ENCODE measurements at regions not wholly inside any gene's neighbourhood (a gene's known extent, or its start where the extent isn't known, plus 50 kb on each side); places are given as distances from the start of the nearest gene placed in this dataset.
"Not testable (repeated sequence)": the region's sequence is repeated elsewhere in the genome, so short reads cannot be mapped to it uniquely, and the experiment has no call there.

DNA sequence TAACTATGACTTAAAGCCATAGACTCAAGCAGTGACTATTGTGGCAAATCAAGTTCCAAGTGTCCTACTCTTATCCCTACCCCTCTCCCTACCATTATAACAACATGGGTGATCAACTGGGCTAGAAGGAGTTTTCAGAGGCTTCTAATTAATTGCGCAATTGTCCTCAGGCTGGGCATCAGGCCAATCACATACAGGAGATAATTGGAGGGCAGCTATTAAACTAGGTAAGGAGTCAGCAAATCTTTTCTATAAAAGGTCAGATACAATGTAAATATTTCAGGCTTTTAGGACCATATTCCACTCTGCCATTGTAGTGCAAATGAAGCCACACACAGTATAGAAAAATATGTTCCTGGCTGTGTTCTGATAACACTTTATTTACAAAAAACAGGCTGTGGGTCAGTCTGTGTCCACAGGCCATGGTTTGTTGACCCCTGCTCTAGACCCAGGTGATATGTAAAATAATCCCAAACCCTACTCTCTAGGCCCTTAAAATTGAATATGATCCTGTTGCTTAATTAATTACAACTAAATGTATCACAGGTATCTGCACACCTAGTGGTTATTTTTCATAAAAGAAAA is 141.4 kb upstream of the PIK3R1 start:
- H3K27ac Mint-ChIP-seq: no peak overlapping the region
- DNase-seq: no peak
- ATAC-seq: no peak
- POLR2A ChIA-PET: no interaction called here
- no peaks in the 10 kb centered on the region for H3K36me3 Mint-ChIP-seq
- no peaks in the 10 kb centered on the region for H3K27me3 Mint-ChIP-seq
- H3K9me3 Mint-ChIP-seq: no peaks in the 10 kb centered on the region
- no peaks in the 10 kb centered on the region for H3K4me1 Mint-ChIP-seq
- H3K4me3 Mint-ChIP-seq: no peak overlapping the region

DNA sequence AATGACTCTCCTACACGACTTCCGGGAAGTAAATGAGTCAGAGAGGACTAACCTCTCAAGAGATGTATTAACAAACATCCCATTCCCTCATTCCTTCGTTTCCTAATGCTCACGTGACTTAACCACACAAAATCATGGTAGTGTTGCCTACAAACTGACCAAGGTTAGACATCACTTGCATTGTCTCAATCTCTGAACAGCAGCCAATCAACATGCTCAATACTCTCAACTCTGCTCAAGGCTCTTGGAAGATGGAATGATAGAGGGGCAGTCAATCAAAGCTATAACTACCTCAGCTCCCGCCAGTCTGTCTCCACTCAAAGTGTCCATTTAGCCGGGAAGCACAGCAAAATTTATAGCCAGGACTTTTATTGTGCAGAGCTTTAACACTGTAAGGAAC is 143.8 kb upstream of the PIK3R1 start:
- DNase-seq (no peak), ATAC-seq (no peak)
- no peak overlapping the region for H3K27ac Mint-ChIP-seq
- H3K9me3 Mint-ChIP-seq: peaks cover 0 to 3% (median 0%) of the 10 kb centered on the region in 9 donors
- POLR2A ChIA-PET: no interaction called here
- H3K27me3 Mint-ChIP-seq: no peaks in the 10 kb centered on the region
- H3K4me1 Mint-ChIP-seq: no peaks in the 10 kb centered on the region
- no peak overlapping the region for H3K4me3 Mint-ChIP-seq
- no peaks in the 10 kb centered on the region for H3K36me3 Mint-ChIP-seq

DNA sequence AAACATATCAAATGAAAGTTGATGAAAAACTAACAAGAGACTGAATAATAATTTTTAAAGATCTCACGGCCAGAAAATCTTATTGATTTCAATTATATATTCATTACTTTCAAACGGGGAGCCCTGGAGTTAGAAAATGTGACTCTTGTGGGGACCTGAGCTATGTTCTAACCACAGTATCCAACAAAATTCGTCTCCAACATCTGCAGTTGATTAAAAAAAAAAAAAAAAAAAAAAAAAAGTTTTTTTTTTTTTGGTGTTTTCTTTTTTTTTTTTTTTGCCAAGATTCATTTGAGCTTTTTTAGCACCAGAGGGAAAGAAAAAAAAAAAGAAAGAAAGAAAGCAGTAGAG is 144.3 kb upstream of the PIK3R1 start:
- no peak for ATAC-seq
- Mint-ChIP-seq H3K36me3 (peaks cover 0 to under 1% (median 0%) of the 10 kb centered on the region in 3 donors), H3K27ac (no peak overlapping the region), H3K4me3 (no peak overlapping the region), H3K9me3 (peaks cover 0 to 5% (median under 1%) of the 10 kb centered on the region in 9 donors), H3K27me3 (no peaks in the 10 kb centered on the region), H3K4me1 (no peaks in the 10 kb centered on the region)
- POLR2A ChIA-PET: no interaction called here
- no peak for DNase-seq

DNA sequence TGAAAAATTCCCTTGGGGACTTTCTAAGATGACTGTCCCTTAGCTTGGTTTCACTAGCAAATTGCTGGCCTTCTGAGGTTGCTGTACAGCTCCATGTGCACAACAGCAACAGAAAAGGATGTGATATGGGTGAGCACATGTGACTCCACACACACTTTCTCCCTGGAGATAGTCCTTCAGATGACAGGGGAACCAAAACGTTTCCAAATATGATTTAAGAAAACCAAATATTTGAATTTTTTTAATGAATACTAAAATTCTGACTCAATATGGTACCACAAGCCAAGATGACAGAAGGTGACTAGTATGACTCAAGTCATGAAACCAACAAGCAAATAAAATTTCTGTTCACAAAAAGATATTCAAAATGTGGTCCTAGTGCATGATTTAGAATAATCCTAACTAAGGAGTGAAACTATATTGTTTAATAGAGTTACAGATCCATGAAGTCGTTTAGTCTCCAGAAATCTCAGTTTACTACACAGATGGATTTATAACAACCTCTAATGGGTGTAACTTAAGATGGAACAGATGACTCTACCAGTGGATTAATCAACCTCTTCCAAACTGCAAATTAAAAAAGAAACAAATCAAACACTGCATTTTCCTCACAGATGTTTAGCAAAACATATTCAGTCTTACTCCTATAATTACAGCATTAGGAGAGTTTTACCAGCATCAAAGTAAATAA is 144.8 kb upstream of the PIK3R1 start:
- H3K27ac Mint-ChIP-seq: no peak overlapping the region
- H3K4me1 Mint-ChIP-seq: no peaks in the 10 kb centered on the region
- ATAC-seq (no peak), DNase-seq (no peak)
- H3K4me3 Mint-ChIP-seq: no peak overlapping the region
- POLR2A ChIA-PET: no interaction called here
- no peaks in the 10 kb centered on the region for H3K27me3 Mint-ChIP-seq
- H3K36me3 Mint-ChIP-seq: peaks cover 0 to 4% (median 0%) of the 10 kb centered on the region in 3 donors
- H3K9me3 Mint-ChIP-seq: peaks cover 0 to 11% (median 4%) of the 10 kb centered on the region in 9 donors

DNA sequence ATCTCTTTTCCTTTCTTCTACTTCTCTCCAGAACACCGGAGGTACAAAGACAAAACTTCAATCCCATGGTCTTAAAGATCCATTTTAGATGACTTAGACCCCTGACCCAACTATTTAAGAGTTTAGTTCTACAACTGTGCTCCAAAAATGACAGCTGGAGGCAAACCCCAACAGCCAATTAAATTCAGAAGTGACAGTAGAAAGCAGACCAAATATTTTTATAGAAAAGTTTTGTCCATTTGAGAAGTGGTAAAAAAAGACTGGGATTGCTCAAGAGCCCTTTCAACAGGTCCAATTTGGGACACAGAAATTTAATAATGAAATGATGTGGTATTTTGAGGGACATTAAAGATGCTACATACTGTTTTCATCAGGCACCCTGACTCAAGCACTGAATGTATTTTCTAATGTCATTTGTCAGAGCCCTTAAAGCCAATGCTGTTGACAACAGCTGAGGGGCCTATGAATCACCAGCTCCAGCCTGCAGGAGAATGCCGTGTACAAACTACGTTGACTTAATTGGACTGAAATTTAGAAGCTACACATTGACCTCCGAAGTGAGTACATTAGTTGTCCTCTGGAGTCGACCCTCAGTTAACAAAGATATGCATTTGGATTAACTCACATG is 147.5 kb upstream of the PIK3R1 start:
- peaks cover 0 to 4% (median 3%) of the 10 kb centered on the region in 3 donors for H3K36me3 Mint-ChIP-seq
- POLR2A ChIA-PET: no interaction called here
- DNase-seq: no peak
- H3K27ac Mint-ChIP-seq: peak overlapping the region in 1 of 10 donors; percentile 44
- H3K4me3 Mint-ChIP-seq: no peak overlapping the region
- no peak for ATAC-seq
- H3K4me1 Mint-ChIP-seq: no peaks in the 10 kb centered on the region
- H3K27me3 Mint-ChIP-seq: no peaks in the 10 kb centered on the region
- H3K9me3 Mint-ChIP-seq: peaks cover 0 to 30% (median 10%) of the 10 kb centered on the region in 9 donors

DNA sequence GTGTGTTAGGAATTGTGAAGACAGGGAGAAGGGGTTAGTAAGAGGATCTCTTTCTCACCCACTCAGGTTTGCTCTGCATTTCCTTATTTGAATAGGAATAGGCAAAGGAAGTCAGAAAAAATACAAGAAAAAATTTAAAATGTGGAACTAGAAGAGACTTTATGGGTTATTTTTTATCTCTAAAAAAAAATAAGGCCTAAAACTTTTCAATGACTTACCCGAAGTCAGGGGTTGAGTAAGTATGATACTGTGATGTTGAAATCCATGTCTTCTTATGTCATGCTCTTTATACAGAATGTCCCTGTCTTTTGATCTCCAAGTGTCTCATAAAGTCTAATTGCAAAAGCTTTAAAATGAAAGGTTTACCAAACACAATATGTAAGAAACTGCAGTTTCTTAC is 148.3 kb upstream of the PIK3R1 start:
- Mint-ChIP-seq H3K9me3 (peaks cover 0 to 38% (median 15%) of the 10 kb centered on the region in 9 donors), H3K36me3 (peaks cover 0 to 10% (median 10%) of the 10 kb centered on the region in 3 donors), H3K4me3 (no peak overlapping the region), H3K27ac (no peak overlapping the region), H3K27me3 (peaks cover 0 to 2% (median 0%) of the 10 kb centered on the region in 5 donors), H3K4me1 (no peaks in the 10 kb centered on the region)
- DNase-seq: no peak
- POLR2A ChIA-PET: no interaction called here
- ATAC-seq: no peak

DNA sequence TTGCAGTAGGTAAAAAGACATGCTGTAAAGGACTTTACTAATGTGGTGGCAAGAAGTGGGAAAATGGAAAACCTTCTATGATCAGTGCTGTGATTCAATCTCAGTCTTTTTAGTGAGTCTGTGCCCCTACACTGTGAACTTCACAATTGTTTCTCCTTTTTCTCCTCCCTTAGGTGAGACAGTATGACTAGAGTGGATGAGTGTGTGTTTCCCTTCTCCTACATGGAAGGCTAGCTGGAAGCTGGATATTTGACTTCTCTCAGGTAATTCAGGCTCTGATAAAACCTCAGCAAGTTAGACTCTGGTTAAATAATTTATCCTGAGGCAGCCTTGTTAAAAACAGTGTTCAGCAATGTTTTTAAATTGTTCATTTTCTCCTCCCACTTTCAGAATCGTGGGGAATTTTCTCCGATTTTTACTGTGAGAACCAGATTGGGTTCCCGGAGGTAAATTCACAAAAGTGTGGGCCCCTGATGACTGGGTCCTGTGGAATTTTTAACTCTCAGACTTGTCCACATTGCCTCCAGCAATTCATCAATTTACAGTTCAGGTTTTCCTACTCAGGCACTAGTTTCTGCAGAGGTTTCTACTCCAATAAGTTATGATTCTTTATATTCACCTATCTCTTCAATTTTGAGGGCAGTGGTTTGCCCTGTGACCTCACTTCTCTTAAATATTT is 149.1 kb upstream of the PIK3R1 start:
- Mint-ChIP-seq H3K4me3 (no peak overlapping the region), H3K27ac (no peak overlapping the region), H3K9me3 (peaks cover 0 to 47% (median 23%) of the 10 kb centered on the region in 9 donors), H3K36me3 (peaks cover 0 to 12% (median 11%) of the 10 kb centered on the region in 3 donors), H3K27me3 (peaks cover 0 to 2% (median 0%) of the 10 kb centered on the region in 5 donors), H3K4me1 (no peaks in the 10 kb centered on the region)
- DNase-seq (no peak), ATAC-seq (no peak)
- POLR2A ChIA-PET: no interaction called here

DNA sequence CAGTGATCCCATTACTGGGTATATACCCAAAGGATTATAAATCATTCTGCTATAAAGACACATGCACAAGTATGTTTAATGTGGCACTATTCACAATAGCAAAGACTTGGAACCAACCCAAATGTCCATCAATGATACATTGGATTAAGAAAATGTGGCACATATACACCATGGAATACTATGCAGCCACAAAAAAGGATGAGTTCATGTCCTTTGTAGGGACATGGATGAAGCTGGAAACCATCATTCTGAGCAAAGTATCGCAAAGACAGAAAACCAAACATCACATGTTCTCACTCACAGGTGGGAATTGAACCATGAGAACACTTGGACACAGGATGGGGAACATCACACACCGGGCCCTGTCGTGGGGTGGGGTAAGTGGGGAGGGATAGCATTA is 150.2 kb upstream of the PIK3R1 start:
- H3K27me3 Mint-ChIP-seq, ATAC-seq, POLR2A ChIA-PET, DNase-seq, H3K4me3 Mint-ChIP-seq, H3K4me1 Mint-ChIP-seq: not testable (repeated sequence)
- H3K27ac Mint-ChIP-seq: peak overlapping the region in 1 of 10 donors; percentile 3
- peaks cover 0 to 20% (median 17%) of the 10 kb centered on the region in 3 donors for H3K36me3 Mint-ChIP-seq
- peaks cover 0 to 52% (median 28%) of the 10 kb centered on the region in 9 donors for H3K9me3 Mint-ChIP-seq

DNA sequence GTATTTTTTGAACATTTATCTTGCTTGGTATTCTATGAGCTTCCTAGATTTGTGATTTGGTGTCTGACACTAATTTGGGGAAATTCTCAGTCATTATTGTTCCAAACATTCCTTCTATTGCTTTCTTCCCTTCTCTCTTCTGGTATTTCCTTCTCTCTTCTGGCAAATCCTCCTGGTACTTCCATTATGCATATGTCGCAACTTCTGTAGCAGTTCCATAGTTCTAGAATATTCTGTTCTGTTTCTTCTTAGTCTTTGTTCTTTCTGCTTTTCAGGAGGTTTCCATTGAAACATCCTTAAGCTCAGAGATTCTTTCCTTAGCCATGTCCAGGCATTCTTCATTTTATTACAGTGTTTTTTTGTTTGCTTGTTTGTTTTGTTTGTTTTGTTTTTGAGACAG is 155.2 kb upstream of the PIK3R1 start:
- Mint-ChIP-seq H3K27ac (no peak overlapping the region), H3K4me3 (no peak overlapping the region)

DNA sequence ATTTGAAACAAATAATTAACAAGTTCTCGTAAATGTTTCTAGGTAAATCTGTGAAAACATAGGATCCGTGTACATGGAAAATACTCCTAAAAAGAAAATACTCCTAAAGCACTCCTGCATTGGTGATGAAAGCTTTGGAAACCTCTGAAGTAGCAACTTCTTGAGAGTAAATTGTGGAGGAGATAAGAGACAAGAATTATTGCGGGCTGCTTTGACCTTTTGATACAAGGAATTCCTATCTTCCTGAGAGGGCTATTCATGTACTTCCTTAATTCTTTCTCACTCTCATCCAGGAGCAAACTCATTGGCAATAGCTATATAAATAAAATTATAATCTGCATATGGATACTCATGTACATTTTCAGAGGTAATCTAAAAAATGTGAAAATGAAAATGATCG is 158.4 kb upstream of the PIK3R1 start:
- Mint-ChIP-seq H3K9me3 (peaks cover 0 to 22% (median 11%) of the 10 kb centered on the region in 9 donors), H3K27ac (no peak overlapping the region), H3K4me3 (no peak overlapping the region), H3K36me3 (peaks cover 0 to 11% (median 6%) of the 10 kb centered on the region in 3 donors), H3K27me3 (peaks cover 0 to 4% (median 3%) of the 10 kb centered on the region in 5 donors), H3K4me1 (no peaks in the 10 kb centered on the region)
- no peak for ATAC-seq
- POLR2A ChIA-PET: no interaction called here
- no peak for DNase-seq

More for the DNA sequence above, 155.2 kb upstream of the PIK3R1 start:
- H3K27me3 Mint-ChIP-seq: peaks cover 0 to 6% (median 2%) of the 10 kb centered on the region in 5 donors
- peaks cover 0 to 39% (median 23%) of the 10 kb centered on the region in 9 donors for H3K9me3 Mint-ChIP-seq
- POLR2A ChIA-PET: no interaction called here
- H3K4me1 Mint-ChIP-seq: no peaks in the 10 kb centered on the region
- H3K36me3 Mint-ChIP-seq: peaks cover 0 to 18% (median 17%) of the 10 kb centered on the region in 3 donors
- ATAC-seq (no peak), DNase-seq (no peak)

DNA sequence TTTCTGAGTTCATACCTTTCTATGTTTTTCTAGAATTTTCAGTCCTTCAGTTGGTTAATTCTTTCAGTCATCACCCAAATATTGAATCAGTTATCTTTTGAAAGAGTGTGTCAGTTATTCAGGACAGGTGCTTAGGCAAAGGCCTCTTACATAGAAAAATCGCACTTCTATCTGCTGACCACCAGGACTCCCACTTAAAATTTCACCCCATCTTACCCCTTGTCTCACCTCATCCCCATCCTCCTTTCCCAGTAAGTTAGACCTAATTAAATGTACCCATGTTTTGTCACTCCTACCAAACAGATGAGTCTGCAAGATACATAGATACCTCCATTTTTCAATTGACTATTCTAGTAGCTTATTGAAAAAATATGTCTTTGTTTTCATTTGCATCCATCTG is 159.9 kb upstream of the PIK3R1 start:
- ATAC-seq: no peak
- DNase-seq: no peak
- Mint-ChIP-seq H3K36me3 (peaks cover 0 to 5% (median 0%) of the 10 kb centered on the region in 3 donors), H3K9me3 (peaks cover 0 to 7% (median 0%) of the 10 kb centered on the region in 9 donors), H3K27ac (no peak overlapping the region), H3K4me1 (no peaks in the 10 kb centered on the region), H3K4me3 (no peak overlapping the region), H3K27me3 (peaks cover 0 to 6% (median 4%) of the 10 kb centered on the region in 5 donors)
- POLR2A ChIA-PET: no interaction called here

DNA sequence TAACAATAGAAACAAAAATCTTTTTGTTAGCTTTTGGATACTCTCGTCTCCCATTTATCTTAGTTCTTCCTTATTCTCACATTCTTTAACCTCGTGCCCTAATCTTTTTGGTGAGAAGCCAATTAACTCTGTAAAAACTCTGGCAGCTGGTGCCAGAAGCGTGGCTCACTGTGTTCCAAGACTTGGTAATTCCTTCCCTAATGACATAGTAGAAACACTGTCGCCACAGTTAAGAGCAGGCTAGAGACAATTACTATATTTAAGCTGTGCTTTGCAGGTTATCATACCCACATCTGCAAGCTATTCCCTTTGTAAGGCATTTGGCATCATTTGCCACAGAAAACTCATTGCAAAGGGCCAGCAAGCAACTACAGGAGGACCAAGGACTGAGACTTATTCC is 160.9 kb upstream of the PIK3R1 start:
- H3K9me3 Mint-ChIP-seq: peaks cover 0 to 5% (median 0%) of the 10 kb centered on the region in 9 donors

DNA sequence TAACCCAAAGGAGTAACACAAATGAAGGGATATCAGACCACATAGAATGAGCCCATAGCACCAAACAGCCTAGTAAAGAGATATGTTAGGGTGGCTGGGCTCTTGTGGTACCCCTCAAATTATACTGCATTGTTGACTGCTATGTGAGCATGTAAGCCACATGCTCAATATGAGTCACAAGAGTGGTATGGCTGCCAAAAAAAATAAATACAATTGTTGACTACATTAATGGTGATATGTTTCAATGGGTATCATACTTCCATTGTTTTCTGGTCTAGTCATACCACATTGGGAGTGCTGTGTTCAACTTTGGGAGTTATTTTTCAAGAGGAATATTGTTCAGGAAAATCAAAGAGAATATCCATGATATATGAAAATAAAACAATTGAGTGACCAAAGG is 162.4 kb upstream of the PIK3R1 start:
- DNase-seq (no peak), ATAC-seq (no peak)
- Mint-ChIP-seq H3K4me3 (no peak overlapping the region), H3K4me1 (peaks cover 0 to 1% (median 0%) of the 10 kb centered on the region in 4 donors), H3K9me3 (peaks cover 0 to 10% (median 6%) of the 10 kb centered on the region in 9 donors), H3K27me3 (peaks cover 0 to 10% (median 2%) of the 10 kb centered on the region in 5 donors), H3K36me3 (peaks cover 0 to 7% (median 2%) of the 10 kb centered on the region in 3 donors), H3K27ac (no peak overlapping the region)
- POLR2A ChIA-PET: no interaction called here

More for the DNA sequence above, 160.9 kb upstream of the PIK3R1 start:
- POLR2A ChIA-PET: no interaction called here
- no peak for DNase-seq
- Mint-ChIP-seq H3K27ac (no peak overlapping the region), H3K27me3 (peaks cover 0 to 5% (median 2%) of the 10 kb centered on the region in 5 donors), H3K4me3 (no peak overlapping the region), H3K36me3 (no peaks in the 10 kb centered on the region), H3K4me1 (no peaks in the 10 kb centered on the region)
- no peak for ATAC-seq
